Osteoblast (primary cell): ENCODE measurements at regions not wholly inside any gene's neighbourhood (a gene's known extent, or its start where the extent isn't known, plus 50 kb on each side); places are given as distances from the start of the nearest gene placed in this dataset.

Source experiments
- DNase-seq: peaks from one replicate; pipeline ENCODE4 v3.0.0; 2011; ENCODE audit warnings: low spot score, mixed read lengths; ENCODE audit not compliant: insufficient read length; ENCODE audit errors: missing footprints
- H2AFZ ChIP-seq: 2 replicates; pipeline ENCODE4 v1.6.0; 2011; ENCODE audit warnings: mild to moderate bottlenecking, low read length
- H3K27ac ChIP-seq: 2 replicates; pipeline ENCODE4 v1.5.1; 2011; ENCODE audit warnings: mild to moderate bottlenecking, low read depth, low read length, moderate library complexity
- H3K27me3 ChIP-seq: 2 replicates; pipeline ENCODE4 v1.6.0; 2012; ENCODE audit warnings: mild to moderate bottlenecking, control low read depth, inconsistent platforms, low read length, moderate library complexity; ENCODE audit not compliant: insufficient read depth
- H3K36me3 ChIP-seq: 2 replicates; pipeline ENCODE4 v1.5.1; 2011; ENCODE audit warnings: mild to moderate bottlenecking, low read length, control low read depth, moderate library complexity; ENCODE audit not compliant: insufficient read depth
- H3K4me1 ChIP-seq: 2 replicates; pipeline ENCODE4 v1.5.1; 2011; ENCODE audit warnings: mild to moderate bottlenecking, low read length, control low read depth, moderate library complexity; ENCODE audit not compliant: insufficient read depth
- H3K4me2 ChIP-seq: 2 replicates; pipeline ENCODE4 v1.6.0; 2011; ENCODE audit warnings: mild to moderate bottlenecking, low read length; ENCODE audit not compliant: insufficient read depth
- H3K4me3 ChIP-seq: fragments of 200-600 bp; sonication (generic); 3 replicates; pipeline ENCODE4 v1.5.1; 2012; ENCODE audit warnings: mild to moderate bottlenecking, low read length, inconsistent platforms; ENCODE audit not compliant: insufficient read depth
- H3K79me2 ChIP-seq: 2 replicates; pipeline ENCODE4 v1.6.0; 2012; ENCODE audit warnings: mild to moderate bottlenecking, low read length, control low read depth, inconsistent platforms; ENCODE audit not compliant: insufficient read depth
- H3K9me3 ChIP-seq: 2 replicates; pipeline ENCODE4 v1.5.1; 2011; ENCODE audit warnings: low read depth, low read length, control low read depth
- H4K20me1 ChIP-seq: 2 replicates; pipeline ENCODE4 v1.6.0; 2012; ENCODE audit warnings: mild to moderate bottlenecking, low read length, control low read depth; ENCODE audit not compliant: insufficient read depth
- TF ChIP-seq, protein P1 (sequence below): IDR thresholded peaks from 2 replicates; pipeline ENCODE4 v1.5.1; 2011; ENCODE audit warnings: mild to moderate bottlenecking, low read depth, low read length, moderate library complexity; ENCODE audit errors: extremely low read depth

- H3K79me2 ChIP-seq, result peaks cover 16% of the 10 kb centered on the region
- H4K20me1 ChIP-seq, result no peaks in the 10 kb centered on the region
- no peaks in the 10 kb centered on the region for H3K27me3 ChIP-seq
- H2AFZ ChIP-seq, result no peak overlapping the region
- H3K27ac ChIP-seq, result no peak overlapping the region
- H3K4me3 ChIP-seq, result no peak overlapping the region
- H3K4me2 ChIP-seq, result no peak overlapping the region
- no peaks in the 10 kb centered on the region for H3K9me3 ChIP-seq
- peaks cover 3% of the 10 kb centered on the region for H3K4me1 ChIP-seq
- H3K36me3 ChIP-seq, result no peaks in the 10 kb centered on the region
- TF ChIP-seq, protein P1, sequence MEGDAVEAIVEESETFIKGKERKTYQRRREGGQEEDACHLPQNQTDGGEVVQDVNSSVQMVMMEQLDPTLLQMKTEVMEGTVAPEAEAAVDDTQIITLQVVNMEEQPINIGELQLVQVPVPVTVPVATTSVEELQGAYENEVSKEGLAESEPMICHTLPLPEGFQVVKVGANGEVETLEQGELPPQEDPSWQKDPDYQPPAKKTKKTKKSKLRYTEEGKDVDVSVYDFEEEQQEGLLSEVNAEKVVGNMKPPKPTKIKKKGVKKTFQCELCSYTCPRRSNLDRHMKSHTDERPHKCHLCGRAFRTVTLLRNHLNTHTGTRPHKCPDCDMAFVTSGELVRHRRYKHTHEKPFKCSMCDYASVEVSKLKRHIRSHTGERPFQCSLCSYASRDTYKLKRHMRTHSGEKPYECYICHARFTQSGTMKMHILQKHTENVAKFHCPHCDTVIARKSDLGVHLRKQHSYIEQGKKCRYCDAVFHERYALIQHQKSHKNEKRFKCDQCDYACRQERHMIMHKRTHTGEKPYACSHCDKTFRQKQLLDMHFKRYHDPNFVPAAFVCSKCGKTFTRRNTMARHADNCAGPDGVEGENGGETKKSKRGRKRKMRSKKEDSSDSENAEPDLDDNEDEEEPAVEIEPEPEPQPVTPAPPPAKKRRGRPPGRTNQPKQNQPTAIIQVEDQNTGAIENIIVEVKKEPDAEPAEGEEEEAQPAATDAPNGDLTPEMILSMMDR, result no peak
- DNase-seq, result no peak
Observed at GRCh38 chr1:198939956-198940355, 301.1 kb downstream of the PTPRC start.

GRCh38 chr1:198942466-198942865 lies 303.6 kb downstream of the PTPRC start:
- Histone ChIP-seq H3K9me3 (no peaks in the 10 kb centered on the region), H3K4me3 (no peak overlapping the region), H3K4me1 (peaks cover 3% of the 10 kb centered on the region), H2AFZ (no peak overlapping the region), H3K27ac (no peak overlapping the region), H3K4me2 (no peak overlapping the region), H3K27me3 (no peaks in the 10 kb centered on the region), H4K20me1 (no peaks in the 10 kb centered on the region), H3K79me2 (no peaks in the 10 kb centered on the region), H3K36me3 (no peaks in the 10 kb centered on the region)
- DNase-seq, result peak; percentile 21
- TF ChIP-seq, protein P1, result no peak

DNA sequence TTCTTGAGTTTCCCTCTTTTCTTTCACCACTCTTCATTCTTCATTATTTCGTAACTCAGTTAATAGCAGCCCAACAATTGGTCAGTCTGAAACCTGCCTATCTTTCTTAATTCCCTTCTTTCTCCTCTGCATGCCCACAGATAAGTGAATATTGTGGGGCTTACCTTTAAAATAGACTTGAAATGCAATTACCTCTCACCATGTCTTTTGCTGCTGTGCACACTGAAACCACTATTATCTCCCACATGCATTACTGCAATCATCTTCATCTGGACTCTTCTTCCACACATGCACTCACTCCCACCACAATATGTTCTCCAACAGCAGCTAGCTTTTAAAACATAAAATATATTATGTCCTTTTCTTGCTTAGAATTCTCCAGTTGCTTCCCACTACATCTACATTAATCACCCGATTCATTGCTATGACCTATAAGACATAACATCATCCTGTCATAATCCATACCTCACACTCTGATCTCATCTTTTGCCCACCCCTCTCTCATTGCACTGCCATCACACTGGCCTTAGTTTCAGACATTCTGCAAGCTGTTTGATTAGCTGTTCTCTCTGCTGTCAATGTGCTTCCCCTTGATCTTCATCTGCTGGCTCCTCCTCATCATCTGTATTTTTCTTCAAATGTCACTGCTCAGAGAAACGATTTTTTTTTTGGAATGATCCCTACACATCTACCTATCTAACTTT lies 304.8 kb downstream of the PTPRC start:
- TF ChIP-seq, protein P1, result no peak
- no peak overlapping the region for H2AFZ ChIP-seq
- no peaks in the 10 kb centered on the region for H3K4me1 ChIP-seq
- no peaks in the 10 kb centered on the region for H3K36me3 ChIP-seq
- H3K27me3 ChIP-seq, result no peaks in the 10 kb centered on the region
- H3K9me3 ChIP-seq, result no peaks in the 10 kb centered on the region
- no peaks in the 10 kb centered on the region for H3K79me2 ChIP-seq
- H3K27ac ChIP-seq, result no peak overlapping the region
- no peak overlapping the region for H3K4me2 ChIP-seq
- no peak for DNase-seq
- no peaks in the 10 kb centered on the region for H4K20me1 ChIP-seq
- no peak overlapping the region for H3K4me3 ChIP-seq

DNA sequence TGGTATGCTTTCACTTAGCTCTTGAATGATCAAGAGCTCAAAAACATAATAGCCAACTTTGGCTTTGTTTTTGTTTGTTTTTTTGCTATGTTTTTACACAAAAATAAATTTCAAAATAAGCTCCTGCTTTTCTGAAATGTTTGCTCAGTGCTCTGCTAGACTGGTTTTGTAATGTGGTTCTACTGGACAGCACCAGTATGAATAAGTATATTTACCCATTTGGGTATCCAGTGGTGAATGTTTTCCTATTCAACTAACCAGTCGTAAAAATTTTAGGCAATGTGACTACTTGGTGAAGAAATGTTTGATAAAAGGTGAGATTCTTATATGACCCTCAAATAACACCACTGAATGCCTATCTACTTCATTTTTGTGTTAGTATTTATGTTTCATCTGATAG lies 308.6 kb downstream of the PTPRC start:
- DNase-seq, result peak; percentile 15
- TF ChIP-seq, protein P1, result no peak
- H3K36me3 ChIP-seq, result no peaks in the 10 kb centered on the region

More for the DNA sequence above, 308.6 kb downstream of the PTPRC start:
- no peaks in the 10 kb centered on the region for H3K27me3 ChIP-seq
- H2AFZ ChIP-seq, result no peak overlapping the region
- H3K79me2 ChIP-seq, result no peaks in the 10 kb centered on the region
- no peaks in the 10 kb centered on the region for H3K9me3 ChIP-seq
- H4K20me1 ChIP-seq, result no peaks in the 10 kb centered on the region
- no peak overlapping the region for H3K4me3 ChIP-seq
- no peak overlapping the region for H3K27ac ChIP-seq
- no peak overlapping the region for H3K4me2 ChIP-seq
- no peaks in the 10 kb centered on the region for H3K4me1 ChIP-seq
